ENCODE measurements at regions not wholly inside any gene's neighbourhood (a gene's known extent, or its start where the extent isn't known, plus 50 kb on each side); places are given as distances from the start of the nearest gene placed in this dataset.

- TF ChIP-seq CTCF (IDR thresholded peaks at IDR 0.05) = no peak
- TF ChIP-seq POLR2A (IDR thresholded peaks at IDR 0.05) = no peak
These were observed 272.9 kb downstream of the CDH20 start for GRCh38 chr18:61606068-61606660.
